Muscle of leg (tissue), 3 donors: ENCODE measurements at regions not wholly inside any gene's neighbourhood (a gene's known extent, or its start where the extent isn't known, plus 50 kb on each side); places are given as distances from the start of the nearest gene placed in this dataset.

Experiments
- DNase-seq: peaks from one replicate; pipeline ENCODE4 v3.0.0; 2013
- H3K27ac ChIP-seq: one replicate; pipeline ENCODE4 v1.5.1; 2013; ENCODE audit warnings: mild to moderate bottlenecking, low read length, control low read depth
- H3K27me3 ChIP-seq: one replicate; pipeline ENCODE4 v1.6.1; 2013; ENCODE audit warnings: low read length; ENCODE audit not compliant: control insufficient read depth, insufficient read depth
- H3K36me3 ChIP-seq: one replicate; pipeline ENCODE4 v1.6.1; 2013; ENCODE audit warnings: low read length; ENCODE audit not compliant: control insufficient read depth, insufficient read depth
- H3K4me1 ChIP-seq: one replicate; pipeline ENCODE4 v1.6.1; 2013; ENCODE audit warnings: low read length; ENCODE audit not compliant: control insufficient read depth, insufficient read depth
- H3K4me3 ChIP-seq: one replicate; pipeline ENCODE4 v1.5.1; 2013; ENCODE audit warnings: low read length, control low read depth
- H3K9me3 ChIP-seq: replicated peaks from 2 replicates; pipeline ENCODE4 v1.6.1; 2013; ENCODE audit warnings: low read depth, low read length; ENCODE audit not compliant: control insufficient read depth
- WGBS: methylation state at CpG from one replicate; pipeline ENCODE4 v1.1.5; 2013; ENCODE audit warnings: missing lambda C conversion rate; ENCODE audit not compliant: insufficient coverage; 5-methylcytosine and 5-hydroxymethylcytosine counted together

DNA sequence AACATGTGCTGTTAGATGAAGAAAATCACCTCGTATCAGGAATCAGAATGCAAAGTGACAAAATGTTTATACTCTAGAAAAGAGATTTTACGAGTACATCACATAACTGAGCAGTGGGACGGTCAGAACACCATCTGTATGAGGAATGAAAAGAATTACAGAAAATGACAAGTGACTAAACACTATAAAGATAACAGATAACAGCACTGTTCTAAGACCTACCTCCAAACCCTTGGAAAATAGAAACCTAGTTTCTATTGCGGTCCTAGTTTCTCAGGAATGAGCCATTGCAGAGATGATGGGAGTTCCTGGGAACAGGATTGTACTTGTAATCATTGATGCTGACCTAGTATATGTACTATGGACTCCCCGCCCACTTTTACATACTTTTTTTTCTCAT is 839.4 kb upstream of the ADAMTS5 start:
- Histone ChIP-seq H3K4me1 (peaks cover 3% of the 10 kb centered on the region), H3K27ac (no peak overlapping the region), H3K27me3 (no peaks in the 10 kb centered on the region), H3K4me3 (no peak overlapping the region), H3K36me3 (no peaks in the 10 kb centered on the region), H3K9me3 (peaks cover 2% of the 10 kb centered on the region)
- DNase-seq, result no peak
- WGBS, result no CpG with 5 or more reads among the region's 5 CpGs

DNA sequence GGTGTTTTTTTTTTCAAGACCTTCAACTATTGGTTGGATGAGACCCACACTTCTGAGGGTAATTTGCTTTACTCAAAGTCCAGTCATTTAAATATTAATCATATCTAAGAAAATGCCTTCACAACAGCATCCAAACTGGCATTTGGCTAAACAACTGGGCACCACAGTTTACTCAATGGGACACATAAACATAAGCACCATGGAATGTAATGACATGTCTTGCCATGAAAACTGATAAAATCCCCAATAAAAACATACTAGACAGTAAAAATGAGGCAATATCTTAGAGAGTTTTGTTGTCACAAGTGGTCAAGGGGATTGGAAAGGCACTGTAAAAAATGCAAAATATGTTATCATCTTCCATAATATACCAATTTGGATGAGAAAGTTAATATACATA is 838.8 kb upstream of the ADAMTS5 start:
- no peak for DNase-seq
- H3K27me3 ChIP-seq, result no peaks in the 10 kb centered on the region
- H3K36me3 ChIP-seq, result no peaks in the 10 kb centered on the region
- H3K27ac ChIP-seq, result no peak overlapping the region
- H3K9me3 ChIP-seq, result peaks cover 2% of the 10 kb centered on the region
- peaks cover 3% of the 10 kb centered on the region for H3K4me1 ChIP-seq
- H3K4me3 ChIP-seq, result no peak overlapping the region

DNA sequence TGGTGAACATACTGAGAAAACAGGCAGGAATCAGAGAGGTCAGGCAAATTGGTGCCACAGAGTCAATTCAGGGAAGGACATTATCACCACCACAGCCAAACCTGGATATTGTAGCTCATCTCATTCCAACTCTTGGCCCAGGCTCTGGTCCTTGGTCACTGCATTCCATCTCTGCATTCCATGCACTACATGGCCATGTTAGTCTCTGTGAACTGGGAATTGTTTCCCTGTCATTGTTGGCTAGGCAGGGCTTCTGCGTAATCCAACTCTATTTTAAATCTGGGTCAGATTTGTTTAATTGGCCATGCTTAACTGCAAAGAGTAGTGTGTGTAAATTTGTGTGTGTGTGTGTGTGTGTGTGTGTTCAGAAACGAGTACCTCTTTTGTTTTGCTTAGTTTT is 837.6 kb upstream of the ADAMTS5 start:
- Histone ChIP-seq H3K36me3 (no peaks in the 10 kb centered on the region), H3K9me3 (no peaks in the 10 kb centered on the region), H3K27ac (no peak overlapping the region), H3K4me1 (peaks cover 3% of the 10 kb centered on the region), H3K27me3 (no peaks in the 10 kb centered on the region), H3K4me3 (no peak overlapping the region)
- peak; percentile 42 for DNase-seq
- WGBS, result 35% methylated on average over 2 of the region's 2 CpGs

DNA sequence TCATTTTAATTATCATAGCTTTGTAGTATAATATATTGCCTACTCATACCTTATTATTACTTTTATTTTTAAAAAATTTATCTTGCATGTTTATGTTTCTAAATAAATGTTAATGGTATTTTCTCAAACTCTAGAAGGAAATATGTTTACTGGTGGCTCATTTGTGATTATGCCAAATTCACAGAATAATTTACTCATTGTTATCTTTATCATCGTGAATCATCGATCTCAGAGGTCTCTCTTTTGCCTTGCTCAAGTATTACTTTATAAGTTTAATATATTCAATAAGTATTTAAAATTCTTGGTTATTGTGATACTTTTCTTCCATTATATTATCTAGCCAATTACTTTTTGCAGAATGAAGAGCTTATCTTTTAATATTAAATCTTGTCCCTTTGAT is 836.7 kb upstream of the ADAMTS5 start:
- Histone ChIP-seq H3K27me3 (no peaks in the 10 kb centered on the region), H3K4me1 (peaks cover 3% of the 10 kb centered on the region), H3K27ac (no peak overlapping the region), H3K4me3 (no peak overlapping the region), H3K36me3 (no peaks in the 10 kb centered on the region), H3K9me3 (no peaks in the 10 kb centered on the region)
- WGBS, result no CpG with 5 or more reads among the region's 2 CpGs
- no peak for DNase-seq

DNA sequence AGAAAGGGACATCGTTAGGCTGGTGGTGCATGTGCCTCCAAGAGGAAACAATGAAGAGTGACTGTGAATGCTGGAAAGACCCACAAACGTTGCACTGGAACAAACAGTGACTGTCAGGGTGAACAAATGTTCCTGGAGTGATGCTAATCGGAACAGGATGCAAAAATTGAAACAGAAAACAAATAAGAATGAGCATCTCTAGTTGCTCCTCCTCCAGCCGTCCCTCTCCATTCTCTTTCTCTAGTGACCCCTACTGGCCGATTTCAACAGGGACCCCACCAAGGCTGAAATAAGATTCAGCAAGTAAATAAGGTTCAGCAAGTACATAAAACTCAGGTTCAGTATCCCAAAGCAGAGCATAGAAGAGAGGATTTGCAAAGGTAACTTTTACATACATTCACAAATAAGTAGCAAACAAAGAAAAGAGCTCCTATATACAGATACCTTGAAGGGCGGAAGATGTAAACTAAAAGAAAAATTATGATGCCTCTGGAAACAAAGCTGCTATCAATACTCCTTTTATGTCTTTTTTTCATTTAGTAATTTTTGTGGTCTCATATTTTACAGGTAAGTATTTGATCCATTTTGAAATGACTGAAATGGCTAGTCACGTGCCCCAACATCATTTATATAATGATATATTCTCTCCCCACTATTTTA is 836.1 kb upstream of the ADAMTS5 start:
- 44% methylated on average over 4 of the region's 7 CpGs for WGBS
- no peak overlapping the region for H3K4me3 ChIP-seq
- H3K27me3 ChIP-seq, result no peaks in the 10 kb centered on the region
- peak; percentile 11 for DNase-seq
- no peaks in the 10 kb centered on the region for H3K36me3 ChIP-seq
- no peaks in the 10 kb centered on the region for H3K9me3 ChIP-seq
- H3K27ac ChIP-seq, result no peak overlapping the region
- peaks cover 3% of the 10 kb centered on the region for H3K4me1 ChIP-seq

DNA sequence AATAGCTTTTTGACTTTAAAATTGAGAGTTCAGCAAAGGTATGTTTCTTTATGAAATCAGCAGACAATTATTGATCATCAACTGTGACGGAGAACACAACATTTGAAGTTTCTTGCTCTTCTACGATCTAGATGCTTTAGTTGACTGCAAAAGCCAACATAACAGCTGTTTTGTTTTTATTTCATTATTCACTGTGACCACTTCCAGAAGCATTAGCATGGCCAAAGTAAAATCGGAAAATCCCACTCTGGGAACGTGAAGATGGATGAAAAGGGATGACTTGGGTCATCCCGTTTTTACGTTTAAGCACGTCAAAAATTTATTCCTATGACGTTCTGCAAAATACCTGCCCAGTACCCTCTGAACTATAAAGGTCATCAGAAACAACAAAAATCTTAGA is 833.0 kb upstream of the ADAMTS5 start:
- WGBS, result 42% methylated on average over 2 of the region's 8 CpGs
- Histone ChIP-seq H3K4me3 (no peak overlapping the region), H3K9me3 (no peaks in the 10 kb centered on the region), H3K27me3 (no peaks in the 10 kb centered on the region), H3K36me3 (no peaks in the 10 kb centered on the region), H3K27ac (no peak overlapping the region), H3K4me1 (peaks cover 3% of the 10 kb centered on the region)
- DNase-seq, result peak; percentile 45

DNA sequence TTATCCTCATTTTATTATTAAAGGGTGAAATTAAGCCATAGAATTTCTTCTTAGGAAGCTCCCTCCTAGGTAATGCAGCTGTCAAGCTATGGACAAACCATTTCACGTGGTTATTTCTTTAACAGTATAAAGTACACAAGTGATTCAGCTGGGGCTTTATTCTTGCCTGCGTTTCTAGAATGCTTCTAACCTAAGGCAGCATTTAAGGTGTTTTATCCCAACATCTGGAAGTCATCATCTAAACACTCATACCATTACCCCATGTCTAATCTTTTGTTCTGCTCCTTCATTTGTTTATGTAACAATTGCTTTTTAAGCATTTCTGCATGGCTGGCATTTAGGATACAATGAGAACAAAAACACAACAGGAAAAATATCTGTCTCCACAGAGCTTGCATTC is 829.2 kb upstream of the ADAMTS5 start:
- DNase-seq, result peak; percentile 60
- H3K4me1 ChIP-seq, result no peaks in the 10 kb centered on the region
- H3K27me3 ChIP-seq, result no peaks in the 10 kb centered on the region
- H3K36me3 ChIP-seq, result no peaks in the 10 kb centered on the region
- no peak overlapping the region for H3K27ac ChIP-seq
- WGBS, result no CpG with 5 or more reads among the region's 2 CpGs
- H3K9me3 ChIP-seq, result no peaks in the 10 kb centered on the region
- no peak overlapping the region for H3K4me3 ChIP-seq

DNA sequence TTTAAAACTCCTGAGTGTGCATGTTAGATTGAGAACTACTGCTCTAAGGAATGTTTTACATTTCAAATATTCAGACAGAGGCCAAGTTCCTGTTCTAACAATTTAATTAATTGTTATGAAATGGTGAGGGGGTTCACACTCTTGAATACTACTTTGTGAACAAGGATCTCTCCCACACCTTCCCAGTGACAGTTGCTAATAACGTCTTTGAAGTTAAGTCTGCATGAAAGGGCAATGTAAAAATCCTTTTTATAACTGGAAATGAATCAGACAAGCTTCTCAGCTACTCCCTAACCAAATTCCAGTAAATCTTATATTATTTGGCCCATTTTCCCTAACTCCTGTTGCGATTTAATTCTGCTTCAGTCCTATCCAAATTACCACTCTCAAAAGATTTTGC is 828.5 kb upstream of the ADAMTS5 start:
- DNase-seq, result no peak
- H3K4me1 ChIP-seq, result no peaks in the 10 kb centered on the region
- no peak overlapping the region for H3K27ac ChIP-seq
- H3K27me3 ChIP-seq, result no peaks in the 10 kb centered on the region
- no peaks in the 10 kb centered on the region for H3K9me3 ChIP-seq
- no peaks in the 10 kb centered on the region for H3K36me3 ChIP-seq
- no CpG with 5 or more reads among the region's 2 CpGs for WGBS
- H3K4me3 ChIP-seq, result no peak overlapping the region

DNA sequence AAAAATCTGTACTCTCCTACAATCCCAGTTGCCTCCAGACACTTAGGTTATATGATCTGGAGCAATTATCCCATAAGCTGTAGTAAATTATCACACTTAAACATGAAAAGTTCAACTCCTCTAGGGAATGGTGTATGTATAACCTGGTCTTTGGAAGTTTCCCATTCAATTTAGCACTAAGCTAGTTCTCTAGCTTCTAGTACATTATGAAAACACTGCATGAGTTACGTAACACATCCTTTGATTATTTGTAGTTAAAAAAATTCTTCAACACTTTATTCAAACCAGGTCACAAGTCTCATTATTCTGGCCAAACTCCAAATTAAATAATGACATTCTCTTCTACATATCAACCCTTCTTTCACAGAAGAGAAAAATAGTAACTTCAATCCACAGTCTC is 827.0 kb upstream of the ADAMTS5 start:
- WGBS, result no CpG with 5 or more reads among the region's 1 CpG

DNA sequence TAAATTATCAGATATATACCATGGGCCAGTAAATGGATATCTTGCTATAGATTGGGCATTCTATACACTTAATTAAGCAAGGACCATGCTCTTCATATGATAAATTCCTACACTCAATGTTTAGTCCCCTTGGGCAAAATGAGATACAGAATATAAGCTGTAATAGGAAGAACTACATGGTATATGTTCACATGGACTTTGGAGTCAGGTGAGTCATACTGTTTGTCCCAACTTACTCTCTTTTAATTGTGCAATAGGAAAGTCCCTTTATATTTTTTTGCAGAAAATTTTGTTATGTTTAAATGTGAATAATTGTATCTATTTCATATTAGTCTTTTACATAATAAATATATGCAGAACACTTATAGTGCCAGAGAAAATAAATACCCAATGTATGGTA is 820.2 kb upstream of the ADAMTS5 start:
- no peak overlapping the region for H3K27ac ChIP-seq
- H3K27me3 ChIP-seq, result no peaks in the 10 kb centered on the region
- no peak overlapping the region for H3K4me3 ChIP-seq
- no peak for DNase-seq
- H3K36me3 ChIP-seq, result no peaks in the 10 kb centered on the region
- no peaks in the 10 kb centered on the region for H3K4me1 ChIP-seq
- H3K9me3 ChIP-seq, result no peaks in the 10 kb centered on the region

More for the DNA sequence above, 827.0 kb upstream of the ADAMTS5 start:
- no peak for DNase-seq
- H3K4me1 ChIP-seq, result no peaks in the 10 kb centered on the region
- H3K9me3 ChIP-seq, result no peaks in the 10 kb centered on the region
- no peak overlapping the region for H3K4me3 ChIP-seq
- no peaks in the 10 kb centered on the region for H3K27me3 ChIP-seq
- H3K27ac ChIP-seq, result no peak overlapping the region
- H3K36me3 ChIP-seq, result no peaks in the 10 kb centered on the region

DNA sequence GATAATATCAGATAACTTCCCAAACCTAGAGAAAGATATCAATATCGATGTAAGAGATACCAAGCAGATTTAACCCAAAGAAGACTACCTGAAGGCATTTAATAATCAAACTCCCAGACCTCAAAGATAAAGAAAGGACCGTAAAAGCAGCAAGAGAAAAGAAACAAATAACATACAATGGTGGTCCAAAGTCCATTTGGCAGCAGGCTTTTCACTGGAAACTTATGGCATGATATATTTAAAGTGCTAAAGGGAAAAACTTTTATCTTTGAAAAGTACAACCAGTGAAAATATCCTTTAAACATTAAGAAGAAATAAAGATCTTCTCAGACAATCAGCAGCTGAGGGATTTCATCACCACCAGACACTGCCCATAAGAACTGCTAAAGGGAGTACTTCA is 812.7 kb upstream of the ADAMTS5 start:
- no peaks in the 10 kb centered on the region for H3K27me3 ChIP-seq
- no peaks in the 10 kb centered on the region for H3K4me1 ChIP-seq
- no peak for DNase-seq
- no peaks in the 10 kb centered on the region for H3K36me3 ChIP-seq
- no peak overlapping the region for H3K4me3 ChIP-seq
- H3K9me3 ChIP-seq, result no peaks in the 10 kb centered on the region
- no CpG with 5 or more reads among the region's 2 CpGs for WGBS
- H3K27ac ChIP-seq, result no peak overlapping the region
